Midbrain (tissue), 1 donor: ENCODE measurements at regions not wholly inside any gene's neighbourhood (a gene's known extent, or its start where the extent isn't known, plus 50 kb on each side); places are given as distances from the start of the nearest gene placed in this dataset.
A peak's percentile ranks its signal among the peaks of the same experiment; 100 is the strongest.

ENCODE experiments used
- DNase-seq: peaks from one replicate; lab custom pipeline; 2025; lab: John Stamatoyannopoulos, UW

GRCh38 chr18:38032516-38032915 lies 466.9 kb upstream of the CELF4 start:
- no peak for DNase-seq

GRCh38 chr18:38028946-38029345 lies 463.3 kb upstream of the CELF4 start:
- DNase-seq, result no peak

GRCh38 chr18:38025433-38026038 lies 459.9 kb upstream of the CELF4 start:
- DNase-seq, result no peak

GRCh38 chr18:38023871-38024270 lies 458.3 kb upstream of the CELF4 start:
- no peak for DNase-seq

GRCh38 chr18:38022234-38022633 lies 456.6 kb upstream of the CELF4 start:
- no peak for DNase-seq

GRCh38 chr18:38019292-38019691 lies 453.7 kb upstream of the CELF4 start:
- DNase-seq, result no peak

- DNase-seq, result peak; percentile 31
Measured at GRCh38 chr18:38010971-38011857, 445.6 kb upstream of the CELF4 start.

GRCh38 chr18:38010037-38010436 lies 444.4 kb upstream of the CELF4 start:
- DNase-seq, result no peak

GRCh38 chr18:38009320-38009719 lies 443.7 kb upstream of the CELF4 start:
- no peak for DNase-seq

GRCh38 chr18:38007676-38008330 lies 442.2 kb upstream of the CELF4 start:
- no peak for DNase-seq

GRCh38 chr18:38007026-38007425 lies 441.4 kb upstream of the CELF4 start:
- DNase-seq, result no peak

- DNase-seq, result no peak
Measured at GRCh38 chr18:38006541-38006940, 440.9 kb upstream of the CELF4 start.

- no peak for DNase-seq
Measured at GRCh38 chr18:37997695-37998094, 432.1 kb upstream of the CELF4 start.

- DNase-seq, result no peak
Measured at GRCh38 chr18:37987901-37988300, 422.3 kb upstream of the CELF4 start.

GRCh38 chr18:37986665-37987064 lies 421.1 kb upstream of the CELF4 start:
- no peak for DNase-seq

GRCh38 chr18:37985126-37985525 lies 419.5 kb upstream of the CELF4 start:
- DNase-seq, result no peak

GRCh38 chr18:37980556-37980955 lies 415.0 kb upstream of the CELF4 start:
- DNase-seq, result no peak

- DNase-seq, result no peak
Measured at GRCh38 chr18:37975446-37975845, 409.8 kb upstream of the CELF4 start.

GRCh38 chr18:37967261-37967660 lies 401.7 kb upstream of the CELF4 start:
- DNase-seq, result no peak

GRCh38 chr18:37965572-37965970 lies 400.0 kb upstream of the CELF4 start:
- no peak for DNase-seq

GRCh38 chr18:37964885-37965571 lies 399.4 kb upstream of the CELF4 start:
- no peak for DNase-seq

GRCh38 chr18:37963837-37964236 lies 398.2 kb upstream of the CELF4 start:
- no peak for DNase-seq
